HG02885 (cell line): ENCODE measurements at regions not wholly inside any gene's neighbourhood (a gene's known extent, or its start where the extent isn't known, plus 50 kb on each side); places are given as distances from the start of the nearest gene placed in this dataset.

Experiments used
- ATAC-seq: cut with Tn5 transposase; IDR thresholded peaks from one replicate; pipeline ENCODE4 v1.9.1; 2021; ENCODE audit warnings: mild to moderate bottlenecking; ENCODE audit not compliant: unreplicated experiment, poor library complexity

GRCh38 chr6:92559611-92560010 lies 859.7 kb downstream of the EPHA7 start:
- no peak for ATAC-seq

- no peak for ATAC-seq
Measured at GRCh38 chr6:92559003-92559402, 860.4 kb downstream of the EPHA7 start.

GRCh38 chr6:92550501-92550900 lies 868.9 kb downstream of the EPHA7 start:
- no peak for ATAC-seq

- ATAC-seq, result no peak
Measured at GRCh38 chr6:92545861-92546260, 873.5 kb downstream of the EPHA7 start.

GRCh38 chr6:92541448-92542060 lies 877.8 kb downstream of the EPHA7 start:
- ATAC-seq, result no peak

GRCh38 chr6:92538926-92539325 lies 880.4 kb downstream of the EPHA7 start:
- no peak for ATAC-seq

- ATAC-seq, result no peak
Measured at GRCh38 chr6:92538275-92538674, 881.1 kb downstream of the EPHA7 start.

GRCh38 chr6:92534109-92534508 lies 885.2 kb downstream of the EPHA7 start:
- no peak for ATAC-seq

- no peak for ATAC-seq
Measured at GRCh38 chr6:92522589-92522988, 896.8 kb downstream of the EPHA7 start.

- ATAC-seq, result no peak
Measured at GRCh38 chr6:92521553-92521952, 897.8 kb downstream of the EPHA7 start.

GRCh38 chr6:92510137-92510536 lies 909.2 kb downstream of the EPHA7 start:
- no peak for ATAC-seq

- no peak for ATAC-seq
Measured at GRCh38 chr6:92507552-92507951, 911.8 kb downstream of the EPHA7 start.

- ATAC-seq, result no peak
Measured at GRCh38 chr6:92504509-92504908, 914.9 kb downstream of the EPHA7 start.

- no peak for ATAC-seq
Measured at GRCh38 chr6:92497281-92497680, 922.1 kb downstream of the EPHA7 start.

- no peak for ATAC-seq
Measured at GRCh38 chr6:92496527-92496926, 922.8 kb downstream of the EPHA7 start.

GRCh38 chr6:92495242-92495641 lies 924.1 kb downstream of the EPHA7 start:
- ATAC-seq, result no peak

- no peak for ATAC-seq
Measured at GRCh38 chr6:92485487-92485886, 933.9 kb downstream of the EPHA7 start.

GRCh38 chr6:92479831-92480230 lies 939.5 kb downstream of the EPHA7 start:
- ATAC-seq, result no peak

- ATAC-seq, result no peak
Measured at GRCh38 chr6:92473056-92473455, 946.3 kb downstream of the EPHA7 start.

GRCh38 chr6:92469186-92469828 lies 950.1 kb downstream of the EPHA7 start:
- ATAC-seq, result no peak

GRCh38 chr6:92468066-92468465 lies 951.3 kb downstream of the EPHA7 start:
- no peak for ATAC-seq

GRCh38 chr6:92460133-92460532 lies 959.2 kb downstream of the EPHA7 start:
- ATAC-seq, result no peak
